PC-3 (cell line): ENCODE measurements at regions not wholly inside any gene's neighbourhood (a gene's known extent, or its start where the extent isn't known, plus 50 kb on each side); places are given as distances from the start of the nearest gene placed in this dataset.

ENCODE experiments used
- EZH2phosphoT487 ChIP-seq: fragments of 300-600 bp; sonication (generic); IDR thresholded peaks from 2 replicates; pipeline ENCODE4 v1.6.1; 2018; ENCODE audit warnings: mild to moderate bottlenecking, antibody characterized with exemption, low read length, borderline replicate concordance
- TF ChIP-seq, protein P1 (sequence below): fragments of 300-600 bp; sonication (generic); conservative IDR thresholded peaks from 2 replicates; pipeline ENCODE4 v1.5.1; 2017; ENCODE audit warnings: antibody characterized with exemption, low read depth, mild to moderate bottlenecking, low read length

DNA sequence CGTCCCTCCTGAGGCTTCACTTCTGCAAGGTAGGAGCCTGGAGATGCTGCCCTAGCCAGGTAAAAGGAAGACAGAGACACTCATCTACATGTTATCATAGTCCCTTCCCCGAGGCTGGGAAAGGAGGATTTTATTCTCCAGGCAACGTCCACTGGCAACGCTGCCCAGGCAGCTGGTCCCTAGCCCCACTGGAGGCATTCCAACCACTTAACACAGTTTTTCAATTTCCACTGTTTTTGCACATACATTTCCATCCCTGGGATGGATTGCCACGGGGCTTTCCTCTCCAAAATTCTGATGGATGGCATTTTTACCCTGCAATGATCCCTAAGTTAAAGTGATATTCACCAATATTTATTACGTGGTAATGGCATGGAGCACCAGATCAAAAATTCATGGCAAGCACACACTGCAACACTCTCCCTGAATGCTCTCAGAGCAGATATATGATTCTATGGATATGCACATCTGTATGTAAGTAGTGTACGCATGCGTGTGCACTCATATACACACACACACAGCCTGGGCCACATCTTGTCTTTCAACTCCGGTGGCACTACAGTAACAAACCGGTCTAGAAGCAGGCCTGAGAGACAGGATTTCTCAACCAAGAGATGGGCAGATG lies 322.3 kb upstream of the TSHZ3 start:
- TF ChIP-seq, protein P1, sequence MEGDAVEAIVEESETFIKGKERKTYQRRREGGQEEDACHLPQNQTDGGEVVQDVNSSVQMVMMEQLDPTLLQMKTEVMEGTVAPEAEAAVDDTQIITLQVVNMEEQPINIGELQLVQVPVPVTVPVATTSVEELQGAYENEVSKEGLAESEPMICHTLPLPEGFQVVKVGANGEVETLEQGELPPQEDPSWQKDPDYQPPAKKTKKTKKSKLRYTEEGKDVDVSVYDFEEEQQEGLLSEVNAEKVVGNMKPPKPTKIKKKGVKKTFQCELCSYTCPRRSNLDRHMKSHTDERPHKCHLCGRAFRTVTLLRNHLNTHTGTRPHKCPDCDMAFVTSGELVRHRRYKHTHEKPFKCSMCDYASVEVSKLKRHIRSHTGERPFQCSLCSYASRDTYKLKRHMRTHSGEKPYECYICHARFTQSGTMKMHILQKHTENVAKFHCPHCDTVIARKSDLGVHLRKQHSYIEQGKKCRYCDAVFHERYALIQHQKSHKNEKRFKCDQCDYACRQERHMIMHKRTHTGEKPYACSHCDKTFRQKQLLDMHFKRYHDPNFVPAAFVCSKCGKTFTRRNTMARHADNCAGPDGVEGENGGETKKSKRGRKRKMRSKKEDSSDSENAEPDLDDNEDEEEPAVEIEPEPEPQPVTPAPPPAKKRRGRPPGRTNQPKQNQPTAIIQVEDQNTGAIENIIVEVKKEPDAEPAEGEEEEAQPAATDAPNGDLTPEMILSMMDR: no peak
- no peak for TF ChIP-seq EZH2phosphoT487
